ENCODE measurements at regions not wholly inside any gene's neighbourhood (a gene's known extent, or its start where the extent isn't known, plus 50 kb on each side); places are given as distances from the start of the nearest gene placed in this dataset.

DNA sequence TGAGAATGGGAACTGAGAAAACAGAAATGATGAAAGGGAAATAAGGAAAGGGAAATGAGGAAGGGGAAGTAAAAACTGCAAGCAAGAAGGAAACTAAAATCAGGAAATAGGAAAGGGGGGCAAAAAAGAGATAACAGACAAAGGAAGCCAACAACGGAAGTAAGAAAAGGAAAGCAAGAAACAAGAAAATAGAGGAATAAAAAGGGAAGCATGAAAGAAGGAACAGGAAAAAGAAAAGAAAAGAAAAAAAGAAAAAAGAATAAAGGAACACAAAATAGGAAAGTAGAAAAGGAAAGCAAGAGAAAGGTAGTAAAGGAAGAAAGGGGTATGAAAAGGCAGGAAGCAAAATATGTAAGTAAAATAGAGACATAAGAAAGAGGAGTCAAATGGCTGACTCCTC lies 241.2 kb upstream of the NCKAP5 start:
- no peak for DNase-seq

DNA sequence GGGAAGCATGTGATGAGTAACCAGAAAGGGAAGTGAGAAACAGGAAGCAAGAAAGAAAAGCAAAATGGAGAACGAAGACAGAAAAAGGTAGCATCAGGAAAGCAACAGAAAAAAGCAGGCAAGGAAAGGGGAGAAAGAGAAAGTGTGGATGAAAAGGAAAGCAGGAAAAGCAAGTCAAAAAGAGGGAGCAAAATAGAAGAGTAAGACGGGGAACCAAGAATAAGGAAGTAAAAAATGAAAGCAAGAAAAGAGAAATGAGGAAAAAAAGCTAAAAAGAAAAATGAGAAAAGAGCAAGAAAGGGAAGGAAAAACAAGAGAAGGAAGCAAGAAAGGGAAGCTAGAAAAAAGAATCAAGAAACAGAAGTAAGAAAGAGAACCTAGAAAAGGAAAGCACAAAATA lies 242.3 kb upstream of the NCKAP5 start:
- no peak for DNase-seq

DNA sequence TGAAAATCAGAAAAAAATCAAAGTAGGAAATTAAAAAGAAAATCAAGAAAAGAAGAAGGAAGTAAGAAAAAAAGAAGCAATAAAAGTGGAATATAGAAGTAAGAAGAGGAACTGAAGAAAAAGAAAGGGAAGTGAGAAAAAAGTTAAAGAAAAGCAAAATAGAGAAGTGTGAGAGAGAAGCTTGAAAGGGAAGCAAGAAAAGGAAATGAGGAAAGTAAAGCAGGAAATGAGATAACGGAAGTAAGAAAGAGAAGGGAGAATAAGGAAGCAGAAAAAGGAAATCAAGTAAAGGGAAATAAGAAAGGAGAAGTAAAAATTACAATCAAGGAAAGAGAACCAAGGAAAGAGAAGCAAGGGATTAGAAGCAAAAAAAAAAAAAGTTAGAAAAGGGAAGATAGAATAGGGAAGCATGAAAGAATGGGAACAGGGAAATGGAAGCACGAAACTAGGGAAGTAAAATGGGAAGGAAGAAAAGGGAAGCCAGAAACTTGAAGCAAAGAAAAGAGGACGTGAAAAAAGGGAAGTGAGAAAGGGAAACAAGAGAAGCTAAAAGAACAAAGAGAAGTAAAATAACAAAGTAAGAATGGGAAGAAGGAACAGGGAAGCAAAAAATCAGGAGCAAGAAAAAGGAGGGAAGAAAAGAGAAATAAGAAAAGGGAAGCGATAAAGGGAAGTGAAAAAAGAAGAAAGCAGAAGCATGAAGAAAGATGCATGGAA lies 243.3 kb upstream of the NCKAP5 start:
- DNase-seq = no peak

DNA sequence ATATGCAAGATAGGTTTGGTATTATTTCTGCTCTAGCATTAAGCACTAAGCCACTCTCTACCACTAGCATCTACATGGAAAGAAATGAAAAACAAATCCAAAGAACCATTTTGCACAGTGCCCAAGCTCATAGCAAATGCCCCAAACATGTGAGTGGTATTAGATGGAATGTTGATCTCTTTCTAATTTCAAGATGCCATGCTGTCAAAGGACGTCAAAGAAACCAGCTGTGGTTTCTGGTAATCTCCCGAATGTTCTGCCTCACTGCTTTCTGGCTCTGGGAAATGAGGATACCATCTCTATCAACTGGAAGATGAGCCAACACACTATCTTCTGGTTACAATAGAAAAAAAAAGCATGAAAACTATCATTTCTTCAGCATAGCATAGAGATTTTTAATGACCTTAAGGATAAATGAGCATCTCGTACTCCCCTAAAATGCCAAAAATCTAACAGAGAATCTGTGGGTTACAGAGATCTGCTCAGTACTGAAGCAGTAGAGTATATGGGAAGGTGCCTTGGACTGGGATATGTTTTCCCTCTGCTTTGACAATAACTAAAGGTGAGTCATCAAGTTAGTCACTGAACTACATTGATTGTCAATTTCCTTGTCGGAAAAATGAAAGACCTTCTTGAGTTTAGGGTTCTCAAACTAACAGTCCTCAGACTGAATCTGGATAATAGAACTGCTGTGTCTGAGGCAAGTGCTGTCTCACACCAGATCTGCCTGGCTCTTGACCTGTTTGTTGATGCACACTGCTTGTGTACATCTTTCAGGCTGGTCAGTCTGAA lies 244.8 kb upstream of the NCKAP5 start:
- no peak for DNase-seq

DNA sequence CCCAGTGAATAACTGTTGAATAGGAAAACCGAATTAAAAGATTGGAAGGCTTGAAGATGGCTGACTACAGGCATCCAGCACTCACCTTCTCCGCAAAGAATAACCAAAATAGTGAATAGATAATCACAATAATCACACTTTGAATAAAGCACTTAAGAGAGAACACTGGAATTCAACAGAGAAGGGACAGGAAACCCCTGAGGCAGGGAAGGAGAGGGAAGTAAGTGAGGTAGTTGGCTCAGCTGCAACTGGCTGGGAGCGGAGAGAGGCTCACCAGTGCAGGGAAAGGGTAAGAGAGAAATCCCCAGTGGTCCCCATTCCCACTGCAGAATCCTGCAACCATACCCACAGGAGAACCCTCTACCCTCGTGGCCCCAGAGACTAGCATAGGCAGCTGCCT lies 246.6 kb upstream of the NCKAP5 start:
- DNase-seq = no peak

DNA sequence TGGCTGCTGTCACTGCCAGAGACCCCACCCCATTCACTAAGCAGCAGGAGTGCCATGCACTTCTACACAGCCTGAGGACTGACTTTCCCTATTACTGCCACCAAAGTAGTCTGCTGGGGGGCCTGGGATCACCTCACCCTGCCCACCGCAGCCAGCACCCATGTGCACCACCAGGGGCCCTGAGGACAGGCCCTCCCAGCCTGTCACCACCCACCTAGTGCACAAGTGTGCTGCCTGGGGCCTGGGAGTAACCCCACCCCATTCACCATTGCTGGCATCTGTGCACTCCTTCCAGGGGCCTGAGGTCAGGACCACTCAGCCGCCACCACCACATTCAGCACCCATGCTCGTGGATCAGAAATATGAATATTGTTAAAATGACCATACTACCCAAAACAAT lies 247.8 kb upstream of the NCKAP5 start:
- DNase-seq = no peak

DNA sequence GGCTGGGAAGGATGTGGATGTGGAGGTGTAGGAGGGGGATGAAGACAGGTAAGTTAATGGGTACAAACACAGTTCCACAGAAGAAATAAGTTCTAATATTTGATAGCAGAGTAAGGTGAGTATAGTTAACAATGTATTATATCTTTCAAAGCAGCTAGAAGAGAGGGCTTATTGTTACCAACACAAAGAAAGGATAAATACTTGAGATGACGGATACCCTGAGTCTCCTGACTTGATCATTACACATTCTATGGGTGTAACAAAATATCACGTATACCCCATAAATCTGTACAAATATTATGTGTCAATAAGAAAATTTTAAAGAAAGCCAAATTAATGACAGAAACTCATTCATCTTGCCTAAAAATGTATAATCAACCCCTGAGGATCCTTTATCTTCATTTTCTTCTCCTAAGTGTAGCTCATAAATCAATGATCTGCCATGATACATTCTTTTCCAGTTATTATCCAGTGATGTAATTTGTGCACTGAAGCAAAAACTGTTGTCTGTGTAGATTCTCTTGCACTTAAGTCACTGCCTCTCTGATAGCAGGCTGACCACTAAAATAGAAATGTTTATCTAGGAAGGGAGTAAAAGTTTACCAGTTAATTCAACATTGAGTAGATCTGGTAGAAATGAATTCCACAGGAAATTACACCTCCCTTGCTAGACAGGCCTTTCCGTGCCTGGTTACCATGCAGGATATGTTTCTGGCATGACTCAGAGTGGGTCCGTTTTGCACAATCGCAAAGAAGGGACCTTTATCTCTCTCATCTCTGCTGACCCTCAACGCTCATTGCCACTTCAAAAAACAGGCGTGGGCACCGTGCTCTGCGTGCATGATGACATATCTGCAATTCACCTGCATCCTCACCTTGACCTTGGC lies 249.7 kb upstream of the NCKAP5 start:
- no peak for DNase-seq

DNA sequence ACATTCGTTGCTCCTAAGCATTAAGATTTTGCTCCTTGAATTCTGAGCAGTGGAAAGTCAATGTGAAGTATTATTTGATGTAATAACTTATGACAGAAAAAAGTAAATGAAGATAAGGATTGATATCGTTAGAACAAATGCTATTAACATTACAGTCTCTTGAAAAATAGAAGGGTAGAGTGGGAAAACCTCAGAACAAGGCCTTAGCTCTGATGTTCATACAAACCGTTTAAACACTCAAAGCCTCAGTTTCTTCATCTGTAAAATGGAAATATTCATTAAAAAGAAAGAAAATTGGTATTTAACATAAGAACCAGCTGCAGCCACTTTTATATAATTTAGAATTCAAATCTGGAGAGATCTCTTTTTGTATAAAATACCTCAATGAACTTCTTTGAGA lies 250.4 kb upstream of the NCKAP5 start:
- DNase-seq = no peak

DNA sequence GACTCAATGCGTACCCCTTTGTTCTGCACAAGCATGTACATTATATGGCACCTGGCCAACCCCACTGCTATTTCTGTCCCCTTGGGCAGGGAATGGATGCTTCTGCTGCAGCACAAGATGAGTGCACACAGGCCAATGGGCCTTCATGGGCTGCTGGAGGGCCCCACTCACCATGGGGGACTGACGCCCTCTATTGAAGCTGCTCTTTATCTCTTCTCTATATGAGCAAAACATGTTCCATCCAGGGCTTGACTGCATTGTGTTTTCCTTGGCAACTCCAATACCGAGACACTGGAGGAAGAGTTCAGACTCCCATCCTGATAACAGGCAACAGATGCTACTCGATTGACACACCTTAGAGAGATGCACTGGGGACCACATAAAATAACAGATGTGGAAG lies 251.6 kb upstream of the NCKAP5 start:
- DNase-seq = no peak

DNA sequence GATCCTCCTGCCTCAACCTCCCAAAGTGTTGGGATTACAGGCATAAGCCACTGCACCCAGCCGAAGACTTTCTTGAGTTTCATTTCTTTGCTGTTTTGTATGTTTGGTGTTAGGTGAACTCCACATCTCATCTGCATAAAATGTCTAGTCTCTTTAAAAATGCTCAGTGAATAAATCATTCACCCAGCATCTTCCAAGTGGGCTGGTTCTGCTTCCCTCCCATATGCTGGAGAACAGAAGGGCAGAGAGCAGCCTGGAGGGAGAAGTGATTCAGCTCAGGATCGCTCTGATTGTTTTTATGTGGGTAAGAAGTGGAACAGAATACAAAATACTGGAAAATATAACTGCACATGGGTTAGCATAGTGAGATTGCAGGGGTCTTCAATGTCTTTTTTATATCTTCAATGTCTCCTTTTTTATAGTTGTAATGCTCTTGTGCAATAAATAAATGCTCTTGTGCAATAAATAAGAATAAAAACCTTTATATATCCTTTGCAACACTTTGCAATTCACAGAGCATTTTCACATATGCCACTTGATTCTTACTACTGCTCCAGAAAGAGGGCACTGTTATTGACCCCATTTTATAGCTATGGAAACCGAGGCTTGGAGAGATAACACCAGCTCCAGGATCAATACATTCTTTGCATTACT lies 253.0 kb upstream of the NCKAP5 start:
- DNase-seq = no peak

DNA sequence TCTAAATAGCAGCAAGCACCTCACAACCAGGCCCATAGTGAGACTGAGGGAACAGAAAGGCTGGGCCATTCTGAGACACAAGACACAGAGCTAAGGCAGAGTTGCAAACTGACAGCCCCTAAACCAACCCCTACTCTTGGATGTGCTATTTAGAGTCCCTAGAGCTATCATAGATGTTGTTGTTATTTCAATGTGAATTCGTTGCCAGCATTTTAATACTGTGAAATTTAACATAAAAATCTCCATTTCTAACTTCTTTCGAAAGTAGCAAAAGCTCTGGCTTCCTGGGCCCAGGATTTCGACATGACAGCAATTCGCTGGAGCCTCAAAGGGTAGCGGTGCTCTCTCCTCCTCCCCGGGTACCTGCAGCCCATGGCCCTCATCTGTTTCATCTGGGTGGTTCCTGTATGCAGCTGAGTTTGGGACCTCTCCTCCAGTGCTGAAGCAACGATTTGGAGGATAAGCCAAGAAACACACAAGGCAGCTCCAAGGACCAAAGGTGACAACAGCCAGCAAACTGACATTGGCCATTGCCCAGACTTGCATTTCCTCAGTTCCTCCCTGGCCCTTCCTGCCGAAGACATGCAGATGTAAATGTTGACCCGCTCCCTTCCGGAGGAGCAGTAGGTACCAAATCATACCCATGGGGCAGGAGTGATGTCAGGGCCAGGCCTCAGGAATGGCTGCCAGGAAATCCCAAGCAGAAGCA lies 254.4 kb upstream of the NCKAP5 start:
- no peak for DNase-seq

DNA sequence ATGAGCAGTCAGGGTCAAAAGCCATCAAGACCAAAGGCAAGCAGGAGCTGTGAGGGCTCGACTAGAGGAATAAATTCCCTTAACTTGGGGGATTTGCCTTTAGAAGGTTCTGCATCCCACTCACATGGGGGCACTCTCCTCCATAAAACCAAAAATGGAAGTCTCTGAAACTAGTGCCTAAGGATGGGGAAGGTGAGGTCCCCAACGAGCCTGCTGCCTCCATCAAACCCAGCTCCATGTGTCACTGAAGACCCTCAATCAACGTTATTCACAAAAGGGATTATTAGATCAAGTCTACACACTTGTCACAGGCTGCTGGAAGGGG lies 254.9 kb upstream of the NCKAP5 start:
- DNase-seq = no peak

DNA sequence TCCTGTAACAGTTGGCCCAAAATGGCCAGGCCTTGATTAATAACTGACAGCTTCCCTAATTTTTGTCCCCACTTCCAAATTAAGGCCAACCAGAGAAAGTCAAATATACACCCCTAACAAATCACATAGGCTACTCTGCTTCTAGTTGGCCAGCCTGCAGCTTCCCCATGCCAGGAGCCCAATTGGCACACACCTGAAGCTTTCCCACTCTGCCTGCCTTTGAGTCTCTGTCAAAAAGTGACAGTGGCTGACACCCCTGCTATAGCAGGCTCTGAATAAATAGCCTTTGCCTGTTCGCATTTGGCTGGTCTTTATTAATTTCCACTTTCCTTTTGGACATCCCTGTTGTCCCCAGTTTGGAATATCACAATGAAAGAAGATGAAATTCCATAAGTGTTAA lies 256.6 kb upstream of the NCKAP5 start:
- no peak for DNase-seq

DNA sequence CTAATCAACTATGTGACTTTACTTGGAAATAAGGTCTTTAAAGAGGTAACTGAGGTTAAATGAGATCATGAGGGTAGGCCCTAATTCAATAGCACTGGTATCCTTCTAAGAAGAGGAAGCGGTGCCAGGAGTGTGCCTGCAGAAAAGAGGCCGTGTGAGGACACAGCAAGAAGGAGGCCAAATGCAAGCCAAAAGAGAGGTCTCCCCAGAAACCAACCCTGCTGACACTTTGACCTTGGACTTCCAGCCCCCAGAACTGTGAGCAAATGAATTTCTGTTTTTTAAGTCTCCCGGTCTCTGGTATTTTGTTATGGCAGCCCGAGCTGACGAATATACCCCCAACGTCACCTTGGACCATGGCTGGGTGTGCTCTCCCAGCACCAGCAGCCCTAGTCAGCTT lies 257.5 kb upstream of the NCKAP5 start:
- no peak for DNase-seq

DNA sequence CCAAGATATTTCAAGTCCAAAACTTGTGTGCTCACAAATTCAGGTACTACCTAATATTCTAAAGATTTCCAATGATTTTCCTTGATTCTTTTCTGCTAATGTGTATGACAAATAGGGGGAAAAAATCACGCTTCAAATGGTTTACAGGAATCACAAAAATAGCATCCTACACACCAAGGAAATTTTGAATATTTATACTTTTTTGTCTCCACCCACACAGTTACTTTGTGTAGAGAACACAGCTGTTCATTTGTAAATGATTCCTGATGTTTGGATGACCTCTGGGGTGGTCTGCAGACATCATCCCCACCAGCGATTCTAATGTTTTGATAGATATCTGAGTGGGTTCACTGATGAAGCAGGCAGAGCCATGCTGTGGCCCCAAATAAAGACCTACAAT lies 260.6 kb upstream of the NCKAP5 start:
- no peak for DNase-seq

DNA sequence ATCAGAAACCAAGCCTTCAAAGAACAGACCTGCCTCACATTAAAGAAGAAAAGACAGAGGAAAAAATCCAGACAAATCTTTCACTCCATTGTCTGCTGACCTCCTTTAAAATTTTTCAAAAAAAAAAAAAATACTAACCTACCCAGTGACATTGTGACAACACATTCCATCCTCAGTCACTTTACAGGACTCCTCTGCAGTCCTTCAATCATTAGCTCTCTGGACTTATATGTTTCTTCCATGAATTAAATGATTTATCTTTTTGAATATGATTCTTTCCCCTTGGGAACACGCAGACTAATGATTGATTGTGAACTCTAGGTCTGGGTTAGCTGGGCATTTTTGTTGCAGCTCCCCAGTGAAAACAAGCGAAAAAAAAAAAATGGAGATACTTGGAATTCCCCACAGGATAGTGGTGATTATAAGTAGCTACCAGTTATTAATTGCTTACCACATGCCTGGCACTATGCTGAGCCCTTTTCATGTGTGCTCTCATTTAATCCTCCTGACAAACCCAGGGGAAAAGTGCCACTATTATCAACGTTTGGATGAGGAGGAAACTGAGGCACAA lies 261.3 kb upstream of the NCKAP5 start:
- DNase-seq = no peak

DNA sequence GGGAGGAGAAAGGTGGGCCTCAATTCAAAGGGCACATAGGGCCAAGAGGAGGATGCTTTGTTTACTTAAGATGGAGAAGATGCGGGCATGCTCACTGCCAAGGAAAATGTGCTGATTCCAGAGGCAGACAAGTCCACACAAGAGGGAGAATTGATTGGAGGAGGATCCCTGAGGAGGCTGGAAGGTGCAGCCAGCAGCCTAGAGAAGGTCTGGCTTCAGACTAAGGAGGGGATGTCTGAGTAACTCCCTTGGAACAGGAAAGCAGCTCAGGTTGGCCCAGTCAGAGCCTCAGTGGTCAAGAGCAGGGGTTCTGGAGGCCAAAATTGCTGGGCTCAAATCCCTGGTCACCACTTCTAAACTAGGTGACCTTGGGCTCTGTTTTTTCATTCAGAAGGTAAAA lies 265.5 kb upstream of the NCKAP5 start:
- DNase-seq = no peak

DNA sequence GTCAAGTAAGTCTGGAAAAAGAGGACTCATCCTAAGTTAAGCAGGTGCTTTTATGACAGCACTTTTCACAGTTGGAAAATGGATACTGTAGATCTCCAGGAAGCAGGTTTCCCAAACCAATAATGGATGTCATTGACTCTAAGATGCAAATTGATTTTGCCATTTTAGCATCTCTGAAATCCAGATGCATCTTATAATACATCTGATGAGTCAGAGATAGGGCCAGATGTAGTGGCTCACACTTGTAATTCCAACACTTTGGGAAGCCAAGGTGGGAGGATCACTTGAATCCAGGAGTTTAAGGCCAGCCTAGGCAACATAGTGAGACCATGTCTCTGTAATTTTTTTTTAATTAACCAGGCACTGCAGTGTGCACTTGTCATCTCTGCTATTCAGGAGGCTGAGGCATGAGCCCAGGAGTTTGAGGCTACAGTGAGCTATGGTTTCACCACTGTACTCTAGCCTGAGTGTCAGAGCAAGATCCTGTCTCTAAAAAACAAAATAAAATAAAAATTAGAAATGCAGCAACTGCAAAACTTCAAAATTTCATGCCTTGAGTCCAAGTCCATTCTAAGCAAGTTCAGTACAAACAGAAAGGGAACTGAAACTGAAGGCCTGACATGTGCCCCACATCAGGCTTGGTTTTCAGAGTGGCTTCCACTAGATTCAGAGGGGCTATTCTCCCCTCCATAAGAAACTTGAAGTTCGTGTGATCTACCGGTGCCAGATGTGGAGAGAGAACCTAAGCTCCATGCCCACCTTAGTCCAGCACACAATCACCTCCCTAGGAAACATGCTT lies 267.8 kb upstream of the NCKAP5 start:
- no peak for DNase-seq

DNA sequence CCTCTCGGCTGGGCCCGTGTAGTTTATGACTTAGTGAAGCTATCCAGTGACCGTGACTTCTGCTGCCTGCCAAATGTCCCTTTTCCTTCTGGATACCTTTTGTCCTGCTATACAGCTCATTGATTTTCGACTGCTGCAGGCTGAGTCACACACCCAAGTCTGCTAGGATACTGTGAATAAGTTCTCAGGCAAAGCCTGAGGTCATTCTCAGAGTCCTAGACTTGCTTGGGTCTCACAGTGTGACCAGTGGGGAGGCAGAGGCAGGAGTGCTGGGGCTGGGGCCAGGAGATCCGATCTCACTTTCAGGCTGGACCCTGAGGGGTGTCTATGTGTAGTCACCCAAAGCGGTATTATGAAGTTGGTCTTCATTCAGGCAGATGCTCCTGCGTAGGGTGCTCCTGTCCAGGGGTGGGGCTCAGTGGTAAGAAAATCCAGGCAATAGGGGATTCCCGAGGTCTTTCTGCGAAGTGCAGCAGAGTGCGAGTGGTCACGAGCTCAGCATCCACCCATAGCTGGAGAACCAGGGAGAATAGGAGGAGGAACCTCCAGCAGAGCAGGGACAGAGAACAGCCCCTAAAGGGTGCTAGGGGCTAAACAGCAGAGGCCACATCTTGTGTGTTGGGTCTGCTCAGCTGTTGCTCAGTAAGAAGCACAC lies 268.6 kb upstream of the NCKAP5 start:
- no peak for DNase-seq
